ENCODE measurements at regions not wholly inside any gene's neighbourhood (a gene's known extent, or its start where the extent isn't known, plus 50 kb on each side); places are given as distances from the start of the nearest gene placed in this dataset.
A peak's percentile ranks its signal among the peaks of the same experiment; 100 is the strongest.

- TF ChIP-seq EP300 (IDR thresholded peaks at IDR 0.05) (no peak), CTCF (IDR thresholded peaks at IDR 0.05) (peak; percentile 75 to 88)
Measured at GRCh38 chr5:123671042-123671441, 159.1 kb downstream of the CSNK1G3 start.
